IPS DF 19.7 (cell line): ENCODE measurements at regions not wholly inside any gene's neighbourhood (a gene's known extent, or its start where the extent isn't known, plus 50 kb on each side); places are given as distances from the start of the nearest gene placed in this dataset.
A peak's percentile ranks its signal among the peaks of the same experiment; 100 is the strongest.
"Not testable (repeated sequence)": the region's sequence is repeated elsewhere in the genome, so short reads cannot be mapped to it uniquely, and the experiment has no call there.

Experiments
- DNase-seq: peaks from one replicate; pipeline ENCODE4 v3.0.0-alpha.2; 2013; ENCODE audit warnings: low read depth, low spot score

GRCh38 chr3:157920822-157921700, 185.2 kb downstream of the SHOX2 start:
- DNase-seq: no peak

GRCh38 chr3:157919319-157919887, 186.8 kb downstream of the SHOX2 start:
- DNase-seq: no peak

- DNase-seq: no peak
These were observed 187.8 kb downstream of the SHOX2 start for GRCh38 chr3:157918402-157918801.

GRCh38 chr3:157916672-157917071, 189.5 kb downstream of the SHOX2 start:
- no peak for DNase-seq

GRCh38 chr3:157914882-157915281, 191.3 kb downstream of the SHOX2 start:
- peak; percentile 12 for DNase-seq

- DNase-seq: no peak
These were observed 192.5 kb downstream of the SHOX2 start for GRCh38 chr3:157913741-157914150.

GRCh38 chr3:157912514-157913451, 193.4 kb downstream of the SHOX2 start:
- no peak for DNase-seq

- DNase-seq: no peak
These were observed 199.6 kb downstream of the SHOX2 start for GRCh38 chr3:157906627-157907026.

- no peak for DNase-seq
These were observed 200.3 kb downstream of the SHOX2 start for GRCh38 chr3:157905885-157906284.

- DNase-seq: not testable (repeated sequence)
These were observed 203.5 kb downstream of the SHOX2 start for GRCh38 chr3:157902680-157903079.

- no peak for DNase-seq
These were observed 218.2 kb downstream of the SHOX2 start for GRCh38 chr3:157888040-157888439.

- no peak for DNase-seq
These were observed 229.7 kb downstream of the SHOX2 start for GRCh38 chr3:157876556-157876955.

GRCh38 chr3:157872902-157873301, 233.3 kb downstream of the SHOX2 start:
- no peak for DNase-seq

GRCh38 chr3:157871838-157872460, 234.3 kb downstream of the SHOX2 start:
- no peak for DNase-seq

- no peak for DNase-seq
These were observed 235.0 kb downstream of the SHOX2 start for GRCh38 chr3:157871248-157871647.

GRCh38 chr3:157868946-157869345, 237.3 kb downstream of the SHOX2 start:
- DNase-seq: no peak

GRCh38 chr3:157868196-157868595, 238.0 kb downstream of the SHOX2 start:
- no peak for DNase-seq

- no peak for DNase-seq
These were observed 240.7 kb downstream of the SHOX2 start for GRCh38 chr3:157865352-157866000.

GRCh38 chr3:157861076-157861765, 245.0 kb downstream of the SHOX2 start:
- DNase-seq: no peak

- DNase-seq: no peak
These were observed 246.7 kb downstream of the SHOX2 start for GRCh38 chr3:157859541-157859940.
